AG04450 (cell line): ENCODE measurements at regions not wholly inside any gene's neighbourhood (a gene's known extent, or its start where the extent isn't known, plus 50 kb on each side); places are given as distances from the start of the nearest gene placed in this dataset.
"Not testable (repeated sequence)": the region's sequence is repeated elsewhere in the genome, so short reads cannot be mapped to it uniquely, and the experiment has no call there.

Source experiments
- CTCF ChIA-PET: fragments of 300-600, 350-600 bp; formaldehyde crosslinking; extraction: SDS; loops from one replicate; lab custom pipeline; 2022; ENCODE audit warnings: antibody characterized with exemption, inconsistent platforms; lab: Charles Lee
- POLR2A ChIA-PET: fragments of 350-600 bp; formaldehyde crosslinking; extraction: SDS; loops from one replicate; lab custom pipeline; 2021; ENCODE audit warnings: antibody characterized with exemption, inconsistent platforms; lab: Yijun Ruan, JAX
- DNase-seq: peaks from one replicate; pipeline ENCODE4 v3.0.0-alpha.2; 2011; ENCODE audit warnings: low read depth, low spot score
- H3K27ac ChIP-seq: one replicate; pipeline ENCODE4 v1.5.1; 2012; ENCODE audit warnings: low read depth, low read length, control low read depth
- H3K27me3 ChIP-seq: one replicate; pipeline ENCODE4 v1.6.0; 2012; ENCODE audit warnings: low read length; ENCODE audit not compliant: control insufficient read depth, insufficient read depth
- H3K4me3 ChIP-seq: 2 replicates; pipeline ENCODE4 v1.5.1; 2011; ENCODE audit warnings: mild to moderate bottlenecking, low read depth, low read length, control low read depth
- H3K9me3 ChIP-seq: 2 replicates; pipeline ENCODE4 v1.5.1; 2012; ENCODE audit warnings: low read length; ENCODE audit not compliant: control insufficient read depth, insufficient read depth
- CTCF ChIP-seq: IDR thresholded peaks from 2 replicates; pipeline ENCODE4 v1.5.1; 2011; ENCODE audit warnings: low read depth, low read length, control low read depth, inconsistent platforms

DNA sequence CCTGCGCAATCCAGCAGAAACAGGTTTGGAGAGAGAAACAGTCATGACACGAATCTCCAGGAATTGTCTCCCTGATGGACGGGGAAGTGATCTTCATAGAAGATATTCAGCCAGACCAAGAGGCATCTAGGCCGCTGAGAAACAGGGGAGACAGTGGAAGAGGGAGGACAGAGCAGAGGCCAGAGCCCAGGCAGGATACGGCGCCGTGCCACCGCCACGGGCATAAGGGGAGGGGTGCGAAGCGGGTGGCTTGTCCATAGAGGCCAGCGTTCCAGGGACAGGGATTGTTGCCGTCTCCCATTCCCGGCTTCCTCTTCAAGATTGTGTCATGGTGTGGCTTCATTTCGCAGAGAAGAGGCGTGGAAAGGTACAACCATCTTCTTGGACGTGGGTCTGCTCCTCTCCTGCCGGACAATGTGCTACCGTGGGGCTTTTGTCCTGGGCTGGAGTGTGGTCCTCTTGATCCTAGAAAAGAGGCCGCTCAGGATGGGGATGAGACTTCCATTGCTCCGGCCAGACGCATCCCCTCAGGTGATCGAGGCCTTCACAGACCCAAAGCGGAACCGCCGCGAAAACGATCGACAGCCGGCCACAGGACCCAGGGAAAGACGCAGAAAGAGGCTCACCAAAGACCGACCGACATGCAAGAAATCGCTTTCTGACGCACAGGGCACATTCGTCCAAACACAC lies 118.9 kb upstream of the KCNJ18 start:
- Histone ChIP-seq H3K9me3 (peaks cover 10% of the 10 kb centered on the region; the same call in 1 of the 2 replicates), H3K4me3 (peak overlapping the region; percentile 65)
- DNase-seq, POLR2A ChIA-PET, H3K27me3 ChIP-seq, H3K27ac ChIP-seq, CTCF ChIA-PET: not testable (repeated sequence)

DNA sequence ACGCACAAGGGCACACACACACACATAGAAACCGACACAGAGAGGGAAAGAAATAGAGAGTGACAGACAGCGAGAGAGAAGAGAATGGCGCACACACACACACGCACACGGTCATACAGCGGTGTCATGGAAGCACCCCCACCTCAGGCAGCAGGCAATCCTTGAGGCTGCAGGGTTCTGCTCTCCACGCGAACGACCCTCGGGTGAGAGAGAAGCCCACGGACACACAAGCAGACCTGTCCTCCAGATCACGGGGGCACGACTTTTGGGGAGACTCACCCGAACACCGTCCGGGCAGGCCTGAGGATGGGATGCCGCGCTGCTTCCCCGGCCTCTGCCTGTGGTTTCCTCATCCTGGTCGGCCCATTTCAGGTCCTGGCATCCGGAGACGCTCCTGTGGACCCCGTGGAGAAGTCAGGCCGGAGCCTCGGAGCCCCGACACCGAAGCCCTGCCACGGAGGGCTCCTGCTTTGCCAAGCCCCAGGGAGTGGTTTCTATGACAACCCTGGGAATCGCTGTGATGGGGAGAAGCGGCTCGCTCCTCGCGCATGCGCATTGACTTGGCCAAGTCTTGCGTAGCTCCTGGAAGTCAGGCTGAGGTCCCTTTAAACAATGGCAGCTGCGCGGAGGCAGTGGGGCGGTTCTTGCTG lies 118.2 kb upstream of the KCNJ18 start:
- no peaks in the 10 kb centered on the region for H3K27me3 ChIP-seq
- ChIA-PET CTCF (no interaction called here), POLR2A (no interaction called here)
- H3K9me3 ChIP-seq: peaks cover 10% of the 10 kb centered on the region; the same call in 1 of the 2 replicates
- no peak for TF ChIP-seq CTCF
- peak; percentile 46 for DNase-seq
- peak overlapping the region; percentile 65 for H3K4me3 ChIP-seq
- H3K27ac ChIP-seq: no peak overlapping the region

- Histone ChIP-seq H3K4me3 (peak overlapping the region; percentile 43), H3K9me3 (peaks cover 10% of the 10 kb centered on the region; the same call in 1 of the 2 replicates)
- H3K27me3 ChIP-seq, CTCF ChIA-PET, POLR2A ChIA-PET, H3K27ac ChIP-seq, DNase-seq: not testable (repeated sequence)
These were observed 117.6 kb upstream of the KCNJ18 start for GRCh38 chr17:21574611-21575255.

GRCh38 chr17:21578783-21579182 lies 113.5 kb upstream of the KCNJ18 start:
- H3K27me3 ChIP-seq, POLR2A ChIA-PET, DNase-seq, H3K27ac ChIP-seq, CTCF ChIA-PET, H3K9me3 ChIP-seq, H3K4me3 ChIP-seq: not testable (repeated sequence)

DNA sequence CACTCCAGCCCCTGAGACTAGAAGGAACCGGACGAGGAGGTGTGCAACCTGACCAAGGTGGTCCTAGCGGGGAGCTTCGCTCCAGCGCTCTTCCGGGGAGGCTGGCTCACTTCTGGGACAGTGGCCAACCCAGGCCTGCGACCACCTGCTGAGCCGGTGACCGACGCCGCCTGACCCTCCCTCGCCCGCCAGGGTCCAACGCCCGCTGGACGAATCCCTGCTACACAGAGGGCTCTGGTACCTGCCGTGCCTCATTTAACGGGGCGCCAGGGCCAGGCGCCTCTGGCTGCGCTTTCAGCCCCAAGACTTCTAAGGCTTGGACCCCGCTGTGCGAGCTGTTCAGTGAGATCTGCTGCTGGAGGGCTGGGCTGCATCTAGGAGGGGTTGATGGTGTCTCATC lies 99.5 kb upstream of the KCNJ18 start:
- Histone ChIP-seq H3K27me3 (no peaks in the 10 kb centered on the region), H3K27ac (no peak overlapping the region), H3K9me3 (peaks cover 18% of the 10 kb centered on the region), H3K4me3 (no peak overlapping the region)
- no peak for DNase-seq
- ChIA-PET CTCF (no interaction called here), POLR2A (no interaction called here)
- no peak for TF ChIP-seq CTCF

DNA sequence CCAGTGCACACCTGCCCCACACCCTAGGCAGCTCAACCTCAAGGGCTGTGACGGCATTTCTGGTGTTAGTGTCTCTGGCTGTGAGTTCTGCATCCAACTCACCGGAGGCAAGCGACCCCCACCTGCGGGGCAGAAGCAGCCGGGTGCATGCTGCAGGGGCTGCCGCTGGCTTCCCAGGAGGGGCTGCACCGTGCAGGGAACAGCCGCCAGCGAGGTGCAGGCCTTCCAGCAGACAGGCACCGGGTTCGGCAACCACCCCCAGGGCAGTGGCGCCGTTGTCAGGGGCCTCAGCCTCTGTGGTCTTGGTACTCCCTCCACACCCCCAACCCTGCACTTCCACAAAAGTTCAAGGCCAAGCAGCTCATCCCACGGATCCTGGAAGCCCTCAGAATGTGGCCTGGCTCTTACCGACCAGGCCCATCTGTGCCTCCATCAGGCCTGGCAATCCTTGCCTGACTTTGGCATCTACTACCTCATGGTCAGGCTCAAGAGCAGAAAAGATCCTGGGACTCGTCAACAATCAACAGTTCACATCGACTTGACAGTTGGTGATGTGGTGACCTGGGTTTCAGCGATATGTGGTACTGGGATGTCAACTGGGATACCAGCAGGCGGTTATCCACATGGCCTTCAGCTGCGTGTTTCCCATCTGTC lies 98.7 kb upstream of the KCNJ18 start:
- peaks cover 18% of the 10 kb centered on the region for H3K9me3 ChIP-seq
- DNase-seq, POLR2A ChIA-PET, H3K4me3 ChIP-seq, CTCF ChIA-PET, H3K27me3 ChIP-seq, H3K27ac ChIP-seq: not testable (repeated sequence)
